HEK293 (cell line): ENCODE measurements at regions not wholly inside any gene's neighbourhood (a gene's known extent, or its start where the extent isn't known, plus 50 kb on each side); places are given as distances from the start of the nearest gene placed in this dataset.

Experiments
- CTCF ChIP-seq: fragments of 450-650 bp; formaldehyde crosslinking; IDR thresholded peaks from 2 replicates; pipeline ENCODE4 v1.5.1; 2016; ENCODE audit warnings: missing biosample characterization, missing genetic modification characterization
- REST ChIP-seq: fragments of 450-650 bp; formaldehyde crosslinking; IDR thresholded peaks from 2 replicates; pipeline ENCODE4 v1.5.1; 2016; ENCODE audit warnings: missing biosample characterization, missing genetic modification characterization
- ZBTB1 ChIP-seq: fragments of 450-650 bp; formaldehyde crosslinking; IDR thresholded peaks from 2 replicates; pipeline ENCODE4 v1.5.1; 2016; ENCODE audit warnings: missing biosample characterization, missing genetic modification characterization
- ZBTB26 ChIP-seq: fragments of 450-650 bp; formaldehyde crosslinking; optimal IDR thresholded peaks from 2 replicates; pipeline ENCODE3; 2016; ENCODE audit warnings: missing biosample characterization, mild to moderate bottlenecking, missing genetic modification characterization
- ZBTB8A ChIP-seq: fragments of 450-650 bp; formaldehyde crosslinking; IDR thresholded peaks from 2 replicates; pipeline ENCODE4 v1.5.1; 2016; ENCODE audit warnings: missing biosample characterization, missing genetic modification characterization
- ZNF23 ChIP-seq: fragments of 450-650 bp; formaldehyde crosslinking; IDR thresholded peaks from 2 replicates; pipeline ENCODE4 v1.5.1; 2016; ENCODE audit warnings: missing biosample characterization, missing genetic modification characterization, borderline replicate concordance
- ZNF24 ChIP-seq: fragments of 450-650 bp; formaldehyde crosslinking; IDR thresholded peaks from 2 replicates; pipeline ENCODE4 v1.5.1; 2016; ENCODE audit warnings: missing biosample characterization, missing genetic modification characterization
- ZNF302 ChIP-seq: fragments of 450-650 bp; formaldehyde crosslinking; IDR thresholded peaks from 2 replicates; pipeline ENCODE4 v1.5.1; 2016; ENCODE audit warnings: missing biosample characterization, missing genetic modification characterization, low read depth
- ZNF473 ChIP-seq: fragments of 450-650 bp; formaldehyde crosslinking; IDR thresholded peaks from 2 replicates; pipeline ENCODE4 v1.5.1; 2017; ENCODE audit warnings: missing biosample characterization, missing genetic modification characterization
- ZSCAN5A ChIP-seq: fragments of 450-650 bp; formaldehyde crosslinking; IDR thresholded peaks from 2 replicates; pipeline ENCODE4 v1.5.1; 2016; ENCODE audit warnings: missing biosample characterization, missing genetic modification characterization
- ZXDB ChIP-seq: fragments of 450-650 bp; formaldehyde crosslinking; IDR thresholded peaks from 2 replicates; pipeline ENCODE4 v1.5.1; 2016; ENCODE audit warnings: missing biosample characterization, missing genetic modification characterization

- no peak for TF ChIP-seq ZBTB1
- no peak for TF ChIP-seq ZSCAN5A
- no peak for TF ChIP-seq ZBTB8A (tag by site-specific recombination)
- TF ChIP-seq ZXDB (tag by site-specific recombination): no peak
- no peak for TF ChIP-seq ZNF23 (tag by site-specific recombination)
- TF ChIP-seq CTCF: no peak
- TF ChIP-seq ZNF24 (tag by site-specific recombination): no peak
- no peak for TF ChIP-seq REST (tag by site-specific recombination)
- TF ChIP-seq ZNF302 (tag by site-specific recombination): no peak
- no peak for TF ChIP-seq ZNF473 (tag by site-specific recombination)
- TF ChIP-seq ZBTB26: no peak
Observed at GRCh38 chr5:155974369-155974768, 352.6 kb upstream of the SGCD start.
